Nephron progenitor cell (in vitro differentiated cells): ENCODE measurements at regions not wholly inside any gene's neighbourhood (a gene's known extent, or its start where the extent isn't known, plus 50 kb on each side); places are given as distances from the start of the nearest gene placed in this dataset.

Source experiments
- DNase-seq: peaks from one replicate; pipeline ENCODE4 v3.0.0; 2021
- H3K27ac Mint-ChIP-seq: 2 replicates; pipeline ENCODE4 v1.8.0; 2021; ENCODE audit warnings: mild to moderate bottlenecking, moderate library complexity, mixed read lengths
- H3K27me3 Mint-ChIP-seq: 2 replicates; pipeline ENCODE4 v1.8.0; 2021; ENCODE audit warnings: mild to moderate bottlenecking, low read depth, mixed read lengths; ENCODE audit not compliant: poor library complexity
- H3K36me3 Mint-ChIP-seq: 2 replicates; pipeline ENCODE4 v1.8.0; 2021; ENCODE audit warnings: low read depth, mixed read lengths
- H3K4me1 Mint-ChIP-seq: 2 replicates; pipeline ENCODE4 v1.8.0; 2021; ENCODE audit warnings: mixed read lengths
- H3K4me3 Mint-ChIP-seq: 2 replicates; pipeline ENCODE4 v1.8.0; 2021; ENCODE audit warnings: mild to moderate bottlenecking, moderate library complexity, mixed read lengths
- H3K9me3 Mint-ChIP-seq: 2 replicates; pipeline ENCODE4 v1.8.0; 2021; ENCODE audit warnings: mild to moderate bottlenecking, moderate library complexity, mixed read lengths
- CTCF ChIP-seq: fragments of 200-600 bp; sonication (generic); IDR thresholded peaks from 2 replicates; pipeline ENCODE4 v1.5.0; 2021; ENCODE audit warnings: antibody characterized with exemption

GRCh38 chr12:113766131-113766878 lies 199.8 kb downstream of the RBM19 start:
- H3K4me1 Mint-ChIP-seq, result peaks cover 70% of the 10 kb centered on the region

GRCh38 chr12:113764661-113765060 lies 201.5 kb downstream of the RBM19 start:
- no peaks in the 10 kb centered on the region for H3K9me3 Mint-ChIP-seq
- TF ChIP-seq CTCF, result no peak
- no peak overlapping the region for H3K4me3 Mint-ChIP-seq
- no peaks in the 10 kb centered on the region for H3K36me3 Mint-ChIP-seq
- peaks cover 66% of the 10 kb centered on the region for H3K4me1 Mint-ChIP-seq
- DNase-seq, result no peak
- H3K27me3 Mint-ChIP-seq, result peaks cover 10% of the 10 kb centered on the region
- no peak overlapping the region for H3K27ac Mint-ChIP-seq

More at GRCh38 chr12:113766131-113766878, 199.8 kb downstream of the RBM19 start:
- no peaks in the 10 kb centered on the region for H3K9me3 Mint-ChIP-seq
- peak; percentile 26 for DNase-seq
- TF ChIP-seq CTCF, result no peak
- H3K27me3 Mint-ChIP-seq, result peaks cover 6% of the 10 kb centered on the region
- H3K36me3 Mint-ChIP-seq, result no peaks in the 10 kb centered on the region
- H3K27ac Mint-ChIP-seq, result no peak overlapping the region
- no peak overlapping the region for H3K4me3 Mint-ChIP-seq

- H3K27ac Mint-ChIP-seq, result peak overlapping the region; percentile 43
- no peak for TF ChIP-seq CTCF
- H3K4me3 Mint-ChIP-seq, result peak overlapping the region; percentile 47
Measured at GRCh38 chr12:113762882-113763816, 203.0 kb downstream of the RBM19 start.

DNA sequence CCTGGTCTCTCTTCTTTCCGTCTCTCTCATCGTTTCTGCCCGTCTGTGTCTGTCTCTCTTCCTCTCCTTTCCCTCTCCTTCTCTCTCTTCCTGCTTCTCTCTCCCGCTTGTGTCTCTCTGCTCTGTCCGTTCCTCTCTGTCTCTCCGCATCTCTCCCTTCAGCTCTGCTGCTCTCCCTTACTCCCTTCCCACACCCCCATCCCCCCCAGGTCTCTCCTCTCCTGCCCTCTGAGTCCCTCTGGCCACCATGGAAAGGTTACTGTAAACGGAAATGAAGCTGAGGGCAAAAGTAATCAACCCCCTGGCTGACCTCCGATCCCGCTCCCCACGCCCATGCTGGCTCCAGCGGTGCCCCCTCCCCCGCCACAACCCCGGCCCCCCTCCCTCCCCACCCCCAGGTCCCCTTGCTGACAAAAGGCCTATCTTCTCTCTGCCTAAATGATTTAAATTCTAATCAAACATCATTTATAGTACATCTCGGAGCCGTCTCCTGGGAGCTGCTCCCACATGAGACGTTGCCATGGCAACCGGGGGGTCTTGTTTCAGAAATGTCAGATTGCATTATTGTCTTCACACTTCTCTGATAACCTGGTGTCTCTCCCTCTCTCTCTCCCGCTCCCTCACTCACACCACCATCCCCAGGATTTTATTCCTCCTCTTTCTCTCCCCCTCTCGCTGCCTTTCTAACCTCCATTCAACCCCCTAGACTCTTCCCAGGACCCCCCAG lies 203.8 kb downstream of the RBM19 start:
- Mint-ChIP-seq H3K9me3 (no peaks in the 10 kb centered on the region), H3K4me3 (peak overlapping the region; percentile 68), H3K4me1 (peaks cover 54% of the 10 kb centered on the region), H3K36me3 (no peaks in the 10 kb centered on the region), H3K27ac (peak overlapping the region; percentile 43), H3K27me3 (peaks cover 14% of the 10 kb centered on the region)
- DNase-seq, result peak; percentile 83
- no peak for TF ChIP-seq CTCF

More at GRCh38 chr12:113762882-113763816, 203.0 kb downstream of the RBM19 start:
- H3K36me3 Mint-ChIP-seq, result no peaks in the 10 kb centered on the region
- H3K9me3 Mint-ChIP-seq, result no peaks in the 10 kb centered on the region
- peaks cover 14% of the 10 kb centered on the region for H3K27me3 Mint-ChIP-seq
- H3K4me1 Mint-ChIP-seq, result peaks cover 57% of the 10 kb centered on the region
- peak; percentile 27 for DNase-seq

- peaks cover 13% of the 10 kb centered on the region for H3K27me3 Mint-ChIP-seq
- no peaks in the 10 kb centered on the region for H3K9me3 Mint-ChIP-seq
- H3K4me3 Mint-ChIP-seq, result no peak overlapping the region
- H3K4me1 Mint-ChIP-seq, result peaks cover 27% of the 10 kb centered on the region
- no peak for TF ChIP-seq CTCF
- H3K36me3 Mint-ChIP-seq, result no peaks in the 10 kb centered on the region
- DNase-seq, result no peak
- H3K27ac Mint-ChIP-seq, result no peak overlapping the region
Measured at GRCh38 chr12:113759135-113759534, 207.0 kb downstream of the RBM19 start.
